ENCODE measurements at regions not wholly inside any gene's neighbourhood (a gene's known extent, or its start where the extent isn't known, plus 50 kb on each side); places are given as distances from the start of the nearest gene placed in this dataset.
A peak's percentile ranks its signal among the peaks of the same experiment; 100 is the strongest.
"Not testable (repeated sequence)": the region's sequence is repeated elsewhere in the genome, so short reads cannot be mapped to it uniquely, and the experiment has no call there.

GRCh38 chrX:122196343-122196742 is 987.7 kb upstream of the GRIA3 start:
- no peak for DNase-seq (ENCODE audit: low read depth)

- DNase-seq (ENCODE audit: low read depth) = no peak
Measured at GRCh38 chrX:122203399-122203798, 980.7 kb upstream of the GRIA3 start.

GRCh38 chrX:122218666-122219065 is 965.4 kb upstream of the GRIA3 start:
- DNase-seq (ENCODE audit: low read depth) = no peak

GRCh38 chrX:122219226-122219625 is 964.9 kb upstream of the GRIA3 start:
- DNase-seq (ENCODE audit: low read depth) = no peak

GRCh38 chrX:122219735-122220134 is 964.3 kb upstream of the GRIA3 start:
- no peak for DNase-seq (ENCODE audit: low read depth)

GRCh38 chrX:122220644-122221373 is 963.3 kb upstream of the GRIA3 start:
- no peak for DNase-seq (ENCODE audit: low read depth)

GRCh38 chrX:122221810-122222209 is 962.3 kb upstream of the GRIA3 start:
- not testable (repeated sequence) for DNase-seq (ENCODE audit: low read depth)

- not testable (repeated sequence) for DNase-seq (ENCODE audit: low read depth)
Measured at GRCh38 chrX:122224137-122224536, 959.9 kb upstream of the GRIA3 start.

- DNase-seq (ENCODE audit: low read depth) = no peak
Measured at GRCh38 chrX:122238801-122239200, 945.3 kb upstream of the GRIA3 start.

GRCh38 chrX:122241959-122242358 is 942.1 kb upstream of the GRIA3 start:
- no peak for DNase-seq (ENCODE audit: low read depth)

- no peak for DNase-seq (ENCODE audit: low read depth)
Measured at GRCh38 chrX:122244080-122244479, 940.0 kb upstream of the GRIA3 start.

- no peak for DNase-seq (ENCODE audit: low read depth)
Measured at GRCh38 chrX:122245175-122245574, 938.9 kb upstream of the GRIA3 start.

- no peak for DNase-seq (ENCODE audit: low read depth)
Measured at GRCh38 chrX:122245943-122246342, 938.1 kb upstream of the GRIA3 start.

- no peak for DNase-seq (ENCODE audit: low read depth)
Measured at GRCh38 chrX:122246937-122247336, 937.1 kb upstream of the GRIA3 start.

GRCh38 chrX:122248681-122249080 is 935.4 kb upstream of the GRIA3 start:
- DNase-seq (ENCODE audit: low read depth) = no peak

GRCh38 chrX:122252454-122252853 is 931.6 kb upstream of the GRIA3 start:
- no peak for DNase-seq (ENCODE audit: low read depth)

GRCh38 chrX:122268353-122268752 is 915.7 kb upstream of the GRIA3 start:
- no peak for DNase-seq (ENCODE audit: low read depth)

GRCh38 chrX:122269243-122269781 is 914.8 kb upstream of the GRIA3 start:
- peak; percentile 22 for DNase-seq (ENCODE audit: low read depth)

- DNase-seq (ENCODE audit: low read depth) = no peak
Measured at GRCh38 chrX:122270809-122271494, 913.1 kb upstream of the GRIA3 start.

GRCh38 chrX:122272011-122272410 is 912.1 kb upstream of the GRIA3 start:
- DNase-seq (ENCODE audit: low read depth) = no peak

GRCh38 chrX:122279746-122280145 is 904.3 kb upstream of the GRIA3 start:
- DNase-seq (ENCODE audit: low read depth) = no peak

GRCh38 chrX:122299822-122300221 is 884.3 kb upstream of the GRIA3 start:
- DNase-seq (ENCODE audit: low read depth) = not testable (repeated sequence)

GRCh38 chrX:122301491-122301890 is 882.6 kb upstream of the GRIA3 start:
- no peak for DNase-seq (ENCODE audit: low read depth)

Measured in non-pigmented ciliary epithelial cell (primary cell).